ENCODE measurements at regions not wholly inside any gene's neighbourhood (a gene's known extent, or its start where the extent isn't known, plus 50 kb on each side); places are given as distances from the start of the nearest gene placed in this dataset.

DNA sequence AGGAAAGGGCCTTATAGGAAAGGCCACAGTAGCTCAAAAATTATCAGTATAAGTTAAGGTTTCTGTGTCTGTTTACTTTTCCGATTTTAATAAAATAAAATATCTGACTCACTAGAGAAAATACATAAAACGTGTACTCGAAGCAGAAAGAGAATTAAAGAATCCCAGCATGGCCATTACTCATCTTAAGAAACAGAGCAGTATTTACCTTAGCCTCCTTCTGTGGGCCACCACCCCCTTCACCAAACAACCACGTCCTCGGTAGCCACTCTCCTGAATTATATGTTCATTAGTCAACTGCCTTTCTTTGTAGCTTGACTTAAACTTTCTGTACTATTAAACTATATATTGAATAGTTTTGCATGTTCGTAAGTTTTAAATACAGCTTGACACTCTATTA, 72.2 kb upstream of the SPTLC3 start:
- TF ChIP-seq, protein P1, sequence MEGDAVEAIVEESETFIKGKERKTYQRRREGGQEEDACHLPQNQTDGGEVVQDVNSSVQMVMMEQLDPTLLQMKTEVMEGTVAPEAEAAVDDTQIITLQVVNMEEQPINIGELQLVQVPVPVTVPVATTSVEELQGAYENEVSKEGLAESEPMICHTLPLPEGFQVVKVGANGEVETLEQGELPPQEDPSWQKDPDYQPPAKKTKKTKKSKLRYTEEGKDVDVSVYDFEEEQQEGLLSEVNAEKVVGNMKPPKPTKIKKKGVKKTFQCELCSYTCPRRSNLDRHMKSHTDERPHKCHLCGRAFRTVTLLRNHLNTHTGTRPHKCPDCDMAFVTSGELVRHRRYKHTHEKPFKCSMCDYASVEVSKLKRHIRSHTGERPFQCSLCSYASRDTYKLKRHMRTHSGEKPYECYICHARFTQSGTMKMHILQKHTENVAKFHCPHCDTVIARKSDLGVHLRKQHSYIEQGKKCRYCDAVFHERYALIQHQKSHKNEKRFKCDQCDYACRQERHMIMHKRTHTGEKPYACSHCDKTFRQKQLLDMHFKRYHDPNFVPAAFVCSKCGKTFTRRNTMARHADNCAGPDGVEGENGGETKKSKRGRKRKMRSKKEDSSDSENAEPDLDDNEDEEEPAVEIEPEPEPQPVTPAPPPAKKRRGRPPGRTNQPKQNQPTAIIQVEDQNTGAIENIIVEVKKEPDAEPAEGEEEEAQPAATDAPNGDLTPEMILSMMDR (IDR thresholded peaks at IDR 0.05), result no peak
- TF ChIP-seq POLR2A (IDR thresholded peaks at IDR 0.05), result no peak
- TF ChIP-seq EP300 (IDR thresholded peaks at IDR 0.05), result no peak
